Body of pancreas (tissue), 4 donors: ENCODE measurements at regions not wholly inside any gene's neighbourhood (a gene's known extent, or its start where the extent isn't known, plus 50 kb on each side); places are given as distances from the start of the nearest gene placed in this dataset.

Source experiments
- CTCF ChIP-seq, 7 experiments: fragments of 450-650 bp in 4 of 7; fragments of 200-600 bp in 3 of 7; sonication (generic) in 3 of 7; IDR thresholded peaks; one replicate each; pipeline ENCODE4 v1.5.1; 2016 to 2019; ENCODE audit warnings: antibody characterized with exemption in 7 of 7
- POLR2A ChIP-seq, 3 donors: fragments of 450-650 bp; IDR thresholded peaks; one replicate each; pipeline ENCODE4 v1.6.1; 2016; ENCODE audit warnings: antibody characterized with exemption in 3 of 3, mild to moderate bottlenecking in 2 of 3

DNA sequence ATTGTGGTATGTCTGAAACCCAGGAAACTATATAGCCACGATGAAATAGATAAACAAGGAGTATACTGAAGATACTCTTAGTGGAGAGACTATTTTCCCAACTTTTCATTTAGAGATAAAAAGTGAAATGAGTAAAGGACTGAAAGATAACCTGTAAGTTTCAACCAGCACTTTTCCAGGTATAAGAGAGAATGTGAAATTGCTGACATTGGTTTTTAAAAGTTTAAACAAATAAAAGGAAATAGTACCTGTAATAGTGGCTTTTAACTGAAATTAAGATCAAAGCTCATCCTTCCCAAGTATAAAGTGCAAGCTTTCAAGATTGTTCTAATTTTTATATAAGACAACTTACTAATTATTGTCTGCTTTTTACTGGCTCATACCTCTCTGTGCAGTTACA, 130.2 kb upstream of the CCN2 start:
- TF ChIP-seq CTCF (IDR thresholded peaks at IDR 0.05), result no peak
- no peak for TF ChIP-seq POLR2A (IDR thresholded peaks at IDR 0.05)
